ENCODE measurements at regions not wholly inside any gene's neighbourhood (a gene's known extent, or its start where the extent isn't known, plus 50 kb on each side); places are given as distances from the start of the nearest gene placed in this dataset.

GRCh38 chr5:5686356-5686755 lies 263.9 kb downstream of the ICE1 start:
- no peaks in the 10 kb centered on the region for H3K27me3 ChIP-seq (ENCODE audit: insufficient read depth, low read length)
- DNase-seq = no peak
- no peaks in the 10 kb centered on the region for H3K4me1 ChIP-seq (ENCODE audit: insufficient read depth, low read length)
- ChIA-PET CTCF (ENCODE audit: partially characterized antibody) (no interaction called here), POLR2A (ENCODE audit: partially characterized antibody) (no interaction called here)
- no peaks in the 10 kb centered on the region for H3K36me3 ChIP-seq (ENCODE audit: insufficient read depth, low read length)
- Mint-ChIP-seq H3K9me3 (peaks cover 2 to 14% (median 6%) of the 10 kb centered on the region in 8 donors), H3K27ac (no peak overlapping the region), H3K27me3 (peaks cover 9 to 15% of the 10 kb centered on the region in 2 donors), H3K4me3 (no peak overlapping the region), H3K4me1 (no peaks in the 10 kb centered on the region), H3K36me3 (no peaks in the 10 kb centered on the region)
- no peak overlapping the region for H3K27ac ChIP-seq (ENCODE audit: low read depth, low read length)
- no peaks in the 10 kb centered on the region for H3K9me3 ChIP-seq (ENCODE audit: control insufficient read depth in 1 of 2, low read length in 2 of 2)
- no peak overlapping the region for H3K4me3 ChIP-seq (ENCODE audit: low read length in 2 of 2)
- intact Hi-C loops (cut with micrococcal nuclease) = no loop called here

GRCh38 chr5:5685737-5686136 lies 263.3 kb downstream of the ICE1 start:
- peaks cover 2 to 14% (median 6%) of the 10 kb centered on the region in 8 donors for H3K9me3 Mint-ChIP-seq
- intact Hi-C loops (cut with micrococcal nuclease) = no loop called here
- H3K36me3 Mint-ChIP-seq = no peaks in the 10 kb centered on the region
- no peaks in the 10 kb centered on the region for H3K4me1 ChIP-seq (ENCODE audit: insufficient read depth, low read length)
- POLR2A ChIA-PET (ENCODE audit: partially characterized antibody) = no interaction called here
- peaks cover 9 to 15% of the 10 kb centered on the region in 2 donors for H3K27me3 Mint-ChIP-seq
- H3K4me1 Mint-ChIP-seq = no peaks in the 10 kb centered on the region
- H3K4me3 ChIP-seq (ENCODE audit: low read length in 2 of 2) = no peak overlapping the region
- no peak overlapping the region for H3K4me3 Mint-ChIP-seq
- H3K36me3 ChIP-seq (ENCODE audit: insufficient read depth, low read length) = no peaks in the 10 kb centered on the region
- CTCF ChIA-PET (ENCODE audit: partially characterized antibody) = no interaction called here
- no peak overlapping the region for H3K27ac Mint-ChIP-seq
- H3K27me3 ChIP-seq (ENCODE audit: insufficient read depth, low read length) = no peaks in the 10 kb centered on the region
- H3K27ac ChIP-seq (ENCODE audit: low read depth, low read length) = no peak overlapping the region
- H3K9me3 ChIP-seq (ENCODE audit: control insufficient read depth in 1 of 2, low read length in 2 of 2) = no peaks in the 10 kb centered on the region
- no peak for DNase-seq

DNA sequence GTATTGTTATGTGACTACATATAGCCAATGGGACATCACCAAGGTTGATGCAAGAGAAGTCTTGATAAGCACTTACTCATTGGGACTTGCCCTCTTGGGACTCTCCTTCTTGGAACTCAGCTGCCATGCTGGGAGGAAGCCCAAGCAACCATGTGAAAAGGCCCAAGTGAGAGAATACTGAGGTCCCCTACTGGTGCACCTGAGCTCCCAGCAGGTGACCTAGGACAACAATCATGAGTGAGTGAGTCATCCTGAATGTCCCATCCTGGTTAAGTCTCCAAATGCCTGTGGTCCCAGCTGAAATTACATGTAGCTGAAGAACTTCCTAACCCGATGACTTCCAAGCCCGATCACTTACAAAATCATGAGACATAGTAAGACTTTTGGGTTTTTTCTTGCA lies 260.7 kb downstream of the ICE1 start:
- CTCF ChIA-PET (ENCODE audit: partially characterized antibody) = no interaction called here
- intact Hi-C loops (cut with micrococcal nuclease) = no loop called here
- Histone ChIP-seq H3K27me3 (ENCODE audit: insufficient read depth, low read length) (no peaks in the 10 kb centered on the region), H3K9me3 (ENCODE audit: control insufficient read depth in 1 of 2, low read length in 2 of 2) (no peaks in the 10 kb centered on the region), H3K27ac (ENCODE audit: low read depth, low read length) (no peak overlapping the region), H3K4me1 (ENCODE audit: insufficient read depth, low read length) (no peaks in the 10 kb centered on the region), H3K36me3 (ENCODE audit: insufficient read depth, low read length) (no peaks in the 10 kb centered on the region), H3K4me3 (ENCODE audit: low read length in 2 of 2) (no peak overlapping the region)
- peaks cover 3 to 14% (median 6%) of the 10 kb centered on the region in 8 donors for H3K9me3 Mint-ChIP-seq
- H3K4me1 Mint-ChIP-seq = no peaks in the 10 kb centered on the region
- peaks cover 6 to 11% of the 10 kb centered on the region in 2 donors for H3K27me3 Mint-ChIP-seq
- no peaks in the 10 kb centered on the region for H3K36me3 Mint-ChIP-seq
- POLR2A ChIA-PET (ENCODE audit: partially characterized antibody) = no interaction called here
- H3K27ac Mint-ChIP-seq = no peak overlapping the region
- no peak overlapping the region for H3K4me3 Mint-ChIP-seq
- no peak for DNase-seq

GRCh38 chr5:5678909-5679308 lies 256.4 kb downstream of the ICE1 start:
- H3K9me3 ChIP-seq (ENCODE audit: control insufficient read depth in 1 of 2, low read length in 2 of 2) = no peaks in the 10 kb centered on the region
- intact Hi-C loops (cut with micrococcal nuclease) = no loop called here
- Mint-ChIP-seq H3K27me3 (peaks cover 6 to 8% of the 10 kb centered on the region in 2 donors), H3K27ac (no peak overlapping the region), H3K4me1 (no peaks in the 10 kb centered on the region), H3K9me3 (peaks cover 3 to 13% (median 4%) of the 10 kb centered on the region in 8 donors), H3K36me3 (no peaks in the 10 kb centered on the region), H3K4me3 (no peak overlapping the region)
- DNase-seq = no peak
- ChIA-PET CTCF (ENCODE audit: partially characterized antibody) (no interaction called here), POLR2A (ENCODE audit: partially characterized antibody) (no interaction called here)
- no peaks in the 10 kb centered on the region for H3K4me1 ChIP-seq (ENCODE audit: insufficient read depth, low read length)
- no peak overlapping the region for H3K4me3 ChIP-seq (ENCODE audit: low read length in 2 of 2)
- H3K36me3 ChIP-seq (ENCODE audit: insufficient read depth, low read length) = no peaks in the 10 kb centered on the region
- H3K27ac ChIP-seq (ENCODE audit: low read depth, low read length) = no peak overlapping the region
- no peaks in the 10 kb centered on the region for H3K27me3 ChIP-seq (ENCODE audit: insufficient read depth, low read length)

DNA sequence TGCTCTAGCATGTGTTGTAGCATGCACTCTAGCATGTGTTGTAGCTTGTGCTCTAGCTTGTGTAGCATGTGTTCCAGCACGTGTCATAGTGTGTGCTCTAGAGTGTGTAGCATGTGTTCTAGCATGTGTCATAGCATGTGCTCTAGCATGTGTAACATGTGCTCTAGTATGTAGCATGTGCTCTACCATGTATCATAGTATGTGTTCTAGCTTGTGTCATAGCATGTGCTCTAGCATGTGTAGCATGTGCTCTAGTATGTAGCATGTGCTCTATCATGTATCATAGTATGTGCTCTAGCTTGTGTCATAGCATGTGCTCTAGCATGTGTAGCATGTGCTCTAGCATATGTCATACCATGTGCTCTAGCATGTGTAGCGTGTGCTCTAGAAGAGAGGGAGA lies 255.3 kb downstream of the ICE1 start:
- H3K27ac Mint-ChIP-seq = no peak overlapping the region
- intact Hi-C loops (cut with micrococcal nuclease) = no loop called here
- CTCF ChIA-PET (ENCODE audit: partially characterized antibody) = no interaction called here

GRCh38 chr5:5676218-5676617 lies 253.7 kb downstream of the ICE1 start:
- no peaks in the 10 kb centered on the region for H3K9me3 ChIP-seq (ENCODE audit: control insufficient read depth in 1 of 2, low read length in 2 of 2)
- H3K9me3 Mint-ChIP-seq = peaks cover 0 to 3% (median 0%) of the 10 kb centered on the region in 8 donors
- H3K4me3 ChIP-seq (ENCODE audit: low read length in 2 of 2) = no peak overlapping the region
- H3K36me3 ChIP-seq (ENCODE audit: insufficient read depth, low read length) = no peaks in the 10 kb centered on the region
- DNase-seq = no peak
- H3K27ac Mint-ChIP-seq = no peak overlapping the region
- no peaks in the 10 kb centered on the region for H3K27me3 ChIP-seq (ENCODE audit: insufficient read depth, low read length)
- H3K4me1 Mint-ChIP-seq = no peaks in the 10 kb centered on the region
- H3K27ac ChIP-seq (ENCODE audit: low read depth, low read length) = no peak overlapping the region
- H3K27me3 Mint-ChIP-seq = peaks cover 8% of the 10 kb centered on the region in 2 donors
- H3K36me3 Mint-ChIP-seq = no peaks in the 10 kb centered on the region
- H3K4me3 Mint-ChIP-seq = no peak overlapping the region
- POLR2A ChIA-PET (ENCODE audit: partially characterized antibody) = no interaction called here
- no peaks in the 10 kb centered on the region for H3K4me1 ChIP-seq (ENCODE audit: insufficient read depth, low read length)
- CTCF ChIA-PET (ENCODE audit: partially characterized antibody) = no interaction called here
- intact Hi-C loops (cut with micrococcal nuclease) = no loop called here

More for the DNA sequence above, 255.3 kb downstream of the ICE1 start:
- Histone ChIP-seq H3K9me3 (ENCODE audit: control insufficient read depth in 1 of 2, low read length in 2 of 2) (no peaks in the 10 kb centered on the region), H3K4me3 (ENCODE audit: low read length in 2 of 2) (no peak overlapping the region), H3K27me3 (ENCODE audit: insufficient read depth, low read length) (no peaks in the 10 kb centered on the region), H3K36me3 (ENCODE audit: insufficient read depth, low read length) (no peaks in the 10 kb centered on the region), H3K4me1 (ENCODE audit: insufficient read depth, low read length) (no peaks in the 10 kb centered on the region), H3K27ac (ENCODE audit: low read depth, low read length) (no peak overlapping the region)
- Mint-ChIP-seq H3K4me3 (no peak overlapping the region), H3K4me1 (no peaks in the 10 kb centered on the region), H3K27me3 (peaks cover 6 to 8% of the 10 kb centered on the region in 2 donors), H3K9me3 (peaks cover 0 to 6% (median 1%) of the 10 kb centered on the region in 8 donors), H3K36me3 (no peaks in the 10 kb centered on the region)
- POLR2A ChIA-PET (ENCODE audit: partially characterized antibody) = no interaction called here
- no peak for DNase-seq

- H3K27me3 ChIP-seq (ENCODE audit: insufficient read depth, low read length) = no peaks in the 10 kb centered on the region
- H3K4me3 Mint-ChIP-seq = no peak overlapping the region
- H3K4me1 Mint-ChIP-seq = no peaks in the 10 kb centered on the region
- H3K27ac ChIP-seq (ENCODE audit: low read depth, low read length) = no peak overlapping the region
- H3K27ac Mint-ChIP-seq = no peak overlapping the region
- no peaks in the 10 kb centered on the region for H3K36me3 ChIP-seq (ENCODE audit: insufficient read depth, low read length)
- no peak overlapping the region for H3K4me3 ChIP-seq (ENCODE audit: low read length in 2 of 2)
- intact Hi-C loops (cut with micrococcal nuclease) = no loop called here
- DNase-seq = no peak
- H3K36me3 Mint-ChIP-seq = no peaks in the 10 kb centered on the region
- no peaks in the 10 kb centered on the region for H3K9me3 ChIP-seq (ENCODE audit: control insufficient read depth in 1 of 2, low read length in 2 of 2)
- peaks cover 0 to 3% (median 0%) of the 10 kb centered on the region in 8 donors for H3K9me3 Mint-ChIP-seq
- ChIA-PET CTCF (ENCODE audit: partially characterized antibody) (no interaction called here), POLR2A (ENCODE audit: partially characterized antibody) (no interaction called here)
- H3K27me3 Mint-ChIP-seq = peaks cover 8% of the 10 kb centered on the region in 2 donors
- no peaks in the 10 kb centered on the region for H3K4me1 ChIP-seq (ENCODE audit: insufficient read depth, low read length)
Observed at GRCh38 chr5:5675511-5675910, 253.0 kb downstream of the ICE1 start.

DNA sequence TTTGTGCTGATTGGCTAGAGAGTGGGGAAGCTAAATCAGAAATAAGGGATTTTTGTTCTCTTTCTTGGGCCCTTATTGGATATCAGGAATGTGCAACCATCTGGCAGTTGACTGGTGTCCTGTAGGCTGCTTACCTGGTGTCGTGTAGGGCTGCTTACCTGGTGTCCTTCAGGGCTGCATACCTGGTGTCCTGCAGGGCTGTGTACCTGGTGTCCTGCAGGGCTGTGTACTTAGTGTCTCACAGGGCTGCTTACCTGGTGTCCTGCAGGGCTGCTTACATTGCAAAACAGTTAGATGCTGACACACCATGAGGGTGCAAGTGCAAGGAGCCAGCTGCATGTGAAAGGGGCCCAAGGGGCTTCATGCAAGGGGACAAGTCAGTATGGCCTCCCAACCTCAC lies 249.3 kb downstream of the ICE1 start:
- ChIA-PET CTCF (ENCODE audit: partially characterized antibody) (no interaction called here), POLR2A (ENCODE audit: partially characterized antibody) (no interaction called here)
- no peak overlapping the region for H3K27ac ChIP-seq (ENCODE audit: low read depth, low read length)
- no peaks in the 10 kb centered on the region for H3K9me3 ChIP-seq (ENCODE audit: control insufficient read depth in 1 of 2, low read length in 2 of 2)
- no peak overlapping the region for H3K4me3 Mint-ChIP-seq
- H3K27me3 Mint-ChIP-seq = peaks cover 0 to 7% of the 10 kb centered on the region in 2 donors
- H3K4me1 ChIP-seq (ENCODE audit: insufficient read depth, low read length) = no peaks in the 10 kb centered on the region
- H3K4me3 ChIP-seq (ENCODE audit: low read length in 2 of 2) = no peak overlapping the region
- intact Hi-C loops (cut with micrococcal nuclease) = no loop called here
- H3K9me3 Mint-ChIP-seq = peaks cover 0 to 2% (median 0%) of the 10 kb centered on the region in 8 donors
- no peaks in the 10 kb centered on the region for H3K36me3 ChIP-seq (ENCODE audit: insufficient read depth, low read length)
- no peak for DNase-seq
- H3K36me3 Mint-ChIP-seq = no peaks in the 10 kb centered on the region
- no peak overlapping the region for H3K27ac Mint-ChIP-seq
- H3K4me1 Mint-ChIP-seq = no peaks in the 10 kb centered on the region
- H3K27me3 ChIP-seq (ENCODE audit: insufficient read depth, low read length) = no peaks in the 10 kb centered on the region

All from CD4-positive, alpha-beta memory T cell (primary cell).